ENCODE measurements at regions not wholly inside any gene's neighbourhood (a gene's known extent, or its start where the extent isn't known, plus 50 kb on each side); places are given as distances from the start of the nearest gene placed in this dataset.

DNA sequence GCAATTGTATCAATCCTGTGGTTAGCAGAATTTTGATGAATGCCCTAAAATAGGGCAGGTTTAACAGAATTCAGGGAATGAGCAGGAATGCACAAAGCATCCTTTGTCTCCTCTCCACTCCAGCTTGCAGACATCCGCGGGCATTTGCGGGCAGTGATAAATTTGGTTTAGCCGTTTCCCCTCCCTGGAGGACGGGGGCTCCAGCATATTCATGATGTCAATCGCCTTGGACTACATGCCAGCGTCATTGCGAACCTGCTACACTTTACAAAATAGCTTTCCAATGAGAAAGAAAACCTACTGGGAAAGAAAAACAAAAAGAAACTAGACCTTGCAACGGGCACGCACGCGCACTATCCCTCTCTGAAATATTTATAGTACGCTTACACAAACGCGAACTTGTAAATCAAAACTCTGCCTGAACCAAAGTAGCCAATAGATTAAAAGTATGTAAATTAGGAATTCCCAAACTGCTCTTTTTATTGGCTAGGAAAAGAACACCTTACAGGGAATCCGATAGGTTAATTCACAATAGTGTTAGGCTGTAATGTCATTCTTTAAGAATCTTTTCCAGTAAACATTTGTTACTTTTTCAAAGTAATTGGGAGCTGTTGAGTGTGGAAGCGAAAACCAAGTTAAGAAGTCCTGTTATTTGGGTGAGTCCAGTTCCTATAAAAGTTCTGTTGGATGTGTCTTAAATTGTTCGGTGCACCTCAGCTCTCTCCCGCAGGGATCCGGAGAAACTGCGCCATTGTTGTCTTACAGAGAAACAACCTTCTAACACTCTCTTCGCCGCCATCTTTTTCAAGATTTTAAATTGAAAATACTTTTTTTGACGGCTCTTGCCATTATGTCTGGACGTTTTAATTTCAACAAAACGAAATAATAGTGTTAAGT, 136.7 kb downstream of the HFE start:
- Histone ChIP-seq H3K36me3 (replicated peaks) (no peaks in the 10 kb centered on the region), H3K27ac (peak overlapping the region; percentile 93), H3K4me3 (ENCODE audit: low read depth, low read length) (peak overlapping the region; percentile 70), H3K27me3 (replicated peaks) (no peaks in the 10 kb centered on the region)
- peak; percentile 89 for DNase-seq
- in situ Hi-C loops (cut with HindIII; ENCODE audit: low pct_ligation_motif_present, low sequenced_read_pairs), result no loop called here
- no peak for TF ChIP-seq CTCF (IDR thresholded peaks at IDR 0.05; ENCODE audit: low read depth, low read length, missing control alignments)

DNA sequence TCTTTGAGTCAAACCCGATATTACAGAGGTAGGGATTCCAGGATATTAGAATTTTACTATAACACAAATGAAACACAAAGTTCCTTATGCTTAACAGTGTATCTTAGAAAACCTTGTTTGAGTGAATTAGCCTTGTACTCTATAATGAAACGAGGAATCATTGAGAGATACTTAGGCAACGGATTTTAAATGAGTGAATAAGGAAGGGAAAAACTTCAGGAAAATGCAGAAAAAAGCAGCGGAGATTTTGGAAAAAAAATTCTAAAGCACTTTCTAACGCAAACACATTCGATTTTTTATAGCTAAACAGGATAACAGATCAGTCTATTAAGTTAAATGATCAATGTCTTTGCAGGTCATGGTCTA, 137.3 kb downstream of the HFE start:
- peak overlapping the region; percentile 70 for H3K4me3 ChIP-seq (ENCODE audit: low read depth, low read length)
- in situ Hi-C loops (cut with HindIII; ENCODE audit: low pct_ligation_motif_present, low sequenced_read_pairs), result no loop called here
- no peak for TF ChIP-seq CTCF (IDR thresholded peaks at IDR 0.05; ENCODE audit: low read depth, low read length, missing control alignments)
- no peak for DNase-seq
- peak overlapping the region; percentile 93 for H3K27ac ChIP-seq
- no peaks in the 10 kb centered on the region for H3K27me3 ChIP-seq (replicated peaks)
- H3K36me3 ChIP-seq (replicated peaks), result no peaks in the 10 kb centered on the region

- Histone ChIP-seq H3K27ac (peak overlapping the region; percentile 93), H3K27me3 (replicated peaks) (no peaks in the 10 kb centered on the region), H3K36me3 (replicated peaks) (no peaks in the 10 kb centered on the region), H3K4me3 (ENCODE audit: low read depth, low read length) (peak overlapping the region; percentile 70)
- in situ Hi-C loops (cut with HindIII; ENCODE audit: low pct_ligation_motif_present, low sequenced_read_pairs), result no loop called here
- TF ChIP-seq CTCF (IDR thresholded peaks at IDR 0.05; ENCODE audit: low read depth, low read length, missing control alignments), result peak; percentile 54
- peak; percentile 79 for DNase-seq
Observed at GRCh38 chr6:26224940-26225847, 138.0 kb downstream of the HFE start.

- Histone ChIP-seq H3K27me3 (replicated peaks) (no peaks in the 10 kb centered on the region), H3K36me3 (replicated peaks) (no peaks in the 10 kb centered on the region), H3K27ac (no peak overlapping the region), H3K4me3 (ENCODE audit: low read depth, low read length) (peak overlapping the region; percentile 70)
- in situ Hi-C loops (cut with HindIII; ENCODE audit: low pct_ligation_motif_present, low sequenced_read_pairs), result no loop called here
- no peak for DNase-seq
- no peak for TF ChIP-seq CTCF (IDR thresholded peaks at IDR 0.05; ENCODE audit: low read depth, low read length, missing control alignments)
Observed at GRCh38 chr6:26225848-26226578, 138.8 kb downstream of the HFE start.

GRCh38 chr6:26226579-26226967, 138.4 kb upstream of the BTN3A2 start:
- Histone ChIP-seq H3K36me3 (replicated peaks) (no peaks in the 10 kb centered on the region), H3K27ac (no peak overlapping the region), H3K27me3 (replicated peaks) (no peaks in the 10 kb centered on the region), H3K4me3 (ENCODE audit: low read depth, low read length) (no peak overlapping the region)
- TF ChIP-seq CTCF (IDR thresholded peaks at IDR 0.05; ENCODE audit: low read depth, low read length, missing control alignments), result no peak
- in situ Hi-C loops (cut with HindIII; ENCODE audit: low pct_ligation_motif_present, low sequenced_read_pairs), result no loop called here
- DNase-seq, result no peak
